ENCODE measurements at regions not wholly inside any gene's neighbourhood (a gene's known extent, or its start where the extent isn't known, plus 50 kb on each side); places are given as distances from the start of the nearest gene placed in this dataset.

DNA sequence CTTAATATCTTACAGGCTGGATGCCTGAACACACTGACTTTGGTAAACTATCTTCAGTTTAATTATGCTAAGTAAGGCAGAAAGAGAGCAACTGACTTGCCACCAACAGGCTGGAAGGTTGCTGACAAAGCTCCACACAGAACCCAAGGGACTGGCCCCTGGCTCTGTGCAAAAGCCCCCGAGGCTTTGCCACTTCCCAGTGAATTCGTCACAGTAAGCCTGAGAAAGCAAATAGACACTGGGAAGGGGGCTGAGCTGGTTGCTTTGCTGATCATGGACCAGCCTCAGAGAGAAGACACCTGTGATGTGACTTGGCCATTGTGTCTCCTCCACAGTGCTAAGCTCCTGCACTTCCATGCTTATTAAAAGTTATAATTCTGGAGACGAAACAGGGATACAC lies 91.7 kb downstream of the BLID start:
- TF ChIP-seq FOXP2 (optimal IDR thresholded peaks at IDR 0.05; ENCODE audit: borderline replicate concordance, extremely low read depth, extremely low read length, insufficient read depth) (no peak), POLR2AphosphoS5 (IDR thresholded peaks at IDR 0.05; ENCODE audit: low read depth, low read length) (no peak), SIN3A (IDR thresholded peaks at IDR 0.05; ENCODE audit: borderline replicate concordance, insufficient read depth, low read length) (no peak), TAF1 (IDR thresholded peaks at IDR 0.05; ENCODE audit: borderline replicate concordance, insufficient read depth, low read length) (no peak)
- TF ChIP-seq, protein P1, sequence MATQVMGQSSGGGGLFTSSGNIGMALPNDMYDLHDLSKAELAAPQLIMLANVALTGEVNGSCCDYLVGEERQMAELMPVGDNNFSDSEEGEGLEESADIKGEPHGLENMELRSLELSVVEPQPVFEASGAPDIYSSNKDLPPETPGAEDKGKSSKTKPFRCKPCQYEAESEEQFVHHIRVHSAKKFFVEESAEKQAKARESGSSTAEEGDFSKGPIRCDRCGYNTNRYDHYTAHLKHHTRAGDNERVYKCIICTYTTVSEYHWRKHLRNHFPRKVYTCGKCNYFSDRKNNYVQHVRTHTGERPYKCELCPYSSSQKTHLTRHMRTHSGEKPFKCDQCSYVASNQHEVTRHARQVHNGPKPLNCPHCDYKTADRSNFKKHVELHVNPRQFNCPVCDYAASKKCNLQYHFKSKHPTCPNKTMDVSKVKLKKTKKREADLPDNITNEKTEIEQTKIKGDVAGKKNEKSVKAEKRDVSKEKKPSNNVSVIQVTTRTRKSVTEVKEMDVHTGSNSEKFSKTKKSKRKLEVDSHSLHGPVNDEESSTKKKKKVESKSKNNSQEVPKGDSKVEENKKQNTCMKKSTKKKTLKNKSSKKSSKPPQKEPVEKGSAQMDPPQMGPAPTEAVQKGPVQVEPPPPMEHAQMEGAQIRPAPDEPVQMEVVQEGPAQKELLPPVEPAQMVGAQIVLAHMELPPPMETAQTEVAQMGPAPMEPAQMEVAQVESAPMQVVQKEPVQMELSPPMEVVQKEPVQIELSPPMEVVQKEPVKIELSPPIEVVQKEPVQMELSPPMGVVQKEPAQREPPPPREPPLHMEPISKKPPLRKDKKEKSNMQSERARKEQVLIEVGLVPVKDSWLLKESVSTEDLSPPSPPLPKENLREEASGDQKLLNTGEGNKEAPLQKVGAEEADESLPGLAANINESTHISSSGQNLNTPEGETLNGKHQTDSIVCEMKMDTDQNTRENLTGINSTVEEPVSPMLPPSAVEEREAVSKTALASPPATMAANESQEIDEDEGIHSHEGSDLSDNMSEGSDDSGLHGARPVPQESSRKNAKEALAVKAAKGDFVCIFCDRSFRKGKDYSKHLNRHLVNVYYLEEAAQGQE (IDR thresholded peaks at IDR 0.05; ENCODE audit: insufficient read depth in 1 of 2, low read depth in 2 of 2, low read length in 2 of 2): peak in 1 of 2 experiments; percentile 34; a peak in 1 of 4 replicates

DNA sequence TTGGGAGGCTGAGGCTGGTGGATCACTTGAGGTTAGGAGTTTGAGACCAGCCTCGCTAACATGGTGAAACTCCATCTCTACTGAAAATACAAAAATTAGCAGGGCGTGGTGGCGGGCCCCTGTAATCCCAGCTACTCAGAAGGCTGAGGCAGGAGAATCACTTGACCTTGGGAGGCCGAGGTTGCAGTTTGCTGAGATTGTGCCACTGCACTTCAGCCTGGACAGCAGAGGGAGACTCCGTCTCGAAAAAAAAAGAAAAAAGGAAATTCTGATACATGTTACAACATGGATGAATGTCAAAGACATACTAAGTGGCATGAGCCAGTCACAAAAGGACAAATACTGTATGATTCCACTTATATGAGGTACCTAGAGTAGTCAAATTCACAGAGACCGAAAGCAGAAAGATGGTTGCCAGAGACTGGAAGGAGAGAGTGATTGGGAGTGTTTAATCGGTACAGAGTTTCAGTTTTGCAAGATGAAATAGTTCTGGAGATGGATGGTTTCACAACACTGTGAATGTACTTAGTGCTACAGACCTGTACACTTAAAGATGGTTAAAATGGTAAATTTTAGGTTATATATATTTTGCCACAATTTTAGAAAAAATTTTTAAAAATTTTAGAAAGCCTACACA lies 92.3 kb downstream of the BLID start:
- no peak for TF ChIP-seq POLR2AphosphoS5 (IDR thresholded peaks at IDR 0.05; ENCODE audit: low read depth, low read length)
- TF ChIP-seq SIN3A (IDR thresholded peaks at IDR 0.05; ENCODE audit: borderline replicate concordance, insufficient read depth, low read length): 0 out of 2 replicates have a peak, but pooled peaks have one; percentile 32

DNA sequence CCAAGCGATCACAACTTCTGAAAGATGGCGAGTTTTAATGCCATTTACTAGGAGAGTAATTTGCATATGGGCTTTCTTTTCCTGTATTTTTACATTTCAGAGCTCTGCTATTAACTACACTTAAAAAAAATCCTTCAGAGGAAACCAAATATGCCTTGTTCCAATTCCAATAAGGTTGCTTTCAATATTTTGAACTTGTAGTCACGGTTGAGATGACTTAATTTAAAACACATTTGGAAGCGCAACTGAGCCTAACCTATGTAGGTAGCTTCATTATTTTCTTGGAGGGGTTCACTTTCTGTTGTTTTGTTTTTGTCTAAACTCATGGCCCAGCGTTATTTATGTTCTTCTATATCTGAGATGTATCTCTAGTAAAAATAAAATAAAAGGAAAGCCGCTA lies 93.4 kb downstream of the BLID start:
- TF ChIP-seq FOXP2 (optimal IDR thresholded peaks at IDR 0.05; ENCODE audit: borderline replicate concordance, extremely low read depth, extremely low read length, insufficient read depth): no peak
- TF ChIP-seq TAF1 (IDR thresholded peaks at IDR 0.05; ENCODE audit: borderline replicate concordance, insufficient read depth, low read length): no peak
- no peak for TF ChIP-seq SIN3A (IDR thresholded peaks at IDR 0.05; ENCODE audit: borderline replicate concordance, insufficient read depth, low read length)
- TF ChIP-seq, protein P1 (IDR thresholded peaks at IDR 0.05; ENCODE audit: insufficient read depth in 1 of 2, low read depth in 2 of 2, low read length in 2 of 2): no peak
- no peak for TF ChIP-seq POLR2AphosphoS5 (IDR thresholded peaks at IDR 0.05; ENCODE audit: low read depth, low read length)

DNA sequence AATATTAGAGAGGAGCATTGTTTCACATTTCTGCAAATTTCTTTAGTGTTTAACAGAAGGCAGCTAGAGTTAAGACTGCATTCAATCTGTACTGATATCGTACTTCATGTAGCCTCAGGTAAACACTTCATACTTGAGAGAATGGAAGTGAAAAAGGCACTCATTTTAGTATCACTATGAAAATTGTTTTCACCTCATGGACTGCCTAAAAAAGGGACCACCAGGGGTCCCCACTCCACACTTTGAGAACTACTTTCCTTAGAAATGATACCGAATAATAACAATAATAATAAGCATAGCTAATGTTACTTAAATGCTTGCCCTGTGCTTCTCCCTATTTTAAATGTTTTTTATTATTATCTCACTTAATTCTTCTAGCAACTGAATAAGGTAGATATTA lies 95.1 kb downstream of the BLID start:
- no peak for TF ChIP-seq SIN3A (IDR thresholded peaks at IDR 0.05; ENCODE audit: borderline replicate concordance, insufficient read depth, low read length)
- no peak for TF ChIP-seq TAF1 (IDR thresholded peaks at IDR 0.05; ENCODE audit: borderline replicate concordance, insufficient read depth, low read length)
- TF ChIP-seq, protein P1 (IDR thresholded peaks at IDR 0.05; ENCODE audit: insufficient read depth in 1 of 2, low read depth in 2 of 2, low read length in 2 of 2): no peak
- no peak for TF ChIP-seq POLR2AphosphoS5 (IDR thresholded peaks at IDR 0.05; ENCODE audit: low read depth, low read length)
- TF ChIP-seq FOXP2 (optimal IDR thresholded peaks at IDR 0.05; ENCODE audit: borderline replicate concordance, extremely low read depth, extremely low read length, insufficient read depth): no peak

DNA sequence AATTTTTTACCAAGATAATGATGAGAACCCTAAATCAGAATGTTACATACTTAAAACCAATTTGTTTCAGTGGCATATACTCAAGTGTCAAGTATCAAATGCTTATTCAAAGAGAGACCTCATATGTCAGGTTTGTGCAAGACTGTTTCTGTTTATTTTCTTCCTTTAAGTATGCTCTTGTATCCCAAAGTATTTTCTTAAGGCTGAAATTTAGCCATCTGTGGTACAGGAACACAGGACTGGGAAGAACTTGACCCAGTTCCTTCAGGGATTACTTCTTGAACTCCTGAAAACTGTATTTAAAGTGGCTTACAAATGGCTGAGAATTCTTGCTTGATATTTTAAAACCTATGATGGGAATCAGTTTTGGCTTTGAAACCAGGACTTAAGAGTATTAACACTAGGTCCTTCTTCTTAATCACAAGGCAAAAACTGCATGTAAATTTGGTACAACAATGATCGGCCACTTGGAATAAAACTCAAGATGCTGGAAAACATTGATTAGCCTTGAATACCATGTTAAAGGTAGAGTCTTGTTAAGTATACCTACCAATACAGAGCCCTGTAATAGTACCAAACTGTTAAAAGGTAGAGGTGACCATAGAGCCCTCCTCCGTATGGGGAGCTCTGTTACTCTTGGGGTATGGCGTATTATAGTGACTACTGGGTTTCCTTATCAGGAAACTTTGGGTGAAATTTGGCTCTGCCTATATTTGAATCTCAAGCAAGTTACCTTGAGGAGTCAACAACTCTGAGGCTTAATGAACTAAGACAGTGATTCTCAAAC lies 95.9 kb downstream of the BLID start:
- TF ChIP-seq TAF1 (IDR thresholded peaks at IDR 0.05; ENCODE audit: borderline replicate concordance, insufficient read depth, low read length): no peak
- TF ChIP-seq, protein P1 (IDR thresholded peaks at IDR 0.05; ENCODE audit: insufficient read depth in 1 of 2, low read depth in 2 of 2, low read length in 2 of 2): no peak
- no peak for TF ChIP-seq FOXP2 (optimal IDR thresholded peaks at IDR 0.05; ENCODE audit: borderline replicate concordance, extremely low read depth, extremely low read length, insufficient read depth)
- no peak for TF ChIP-seq POLR2AphosphoS5 (IDR thresholded peaks at IDR 0.05; ENCODE audit: low read depth, low read length)
- TF ChIP-seq SIN3A (IDR thresholded peaks at IDR 0.05; ENCODE audit: borderline replicate concordance, insufficient read depth, low read length): no peak
